ENCODE measurements at regions not wholly inside any gene's neighbourhood (a gene's known extent, or its start where the extent isn't known, plus 50 kb on each side); places are given as distances from the start of the nearest gene placed in this dataset.

DNA sequence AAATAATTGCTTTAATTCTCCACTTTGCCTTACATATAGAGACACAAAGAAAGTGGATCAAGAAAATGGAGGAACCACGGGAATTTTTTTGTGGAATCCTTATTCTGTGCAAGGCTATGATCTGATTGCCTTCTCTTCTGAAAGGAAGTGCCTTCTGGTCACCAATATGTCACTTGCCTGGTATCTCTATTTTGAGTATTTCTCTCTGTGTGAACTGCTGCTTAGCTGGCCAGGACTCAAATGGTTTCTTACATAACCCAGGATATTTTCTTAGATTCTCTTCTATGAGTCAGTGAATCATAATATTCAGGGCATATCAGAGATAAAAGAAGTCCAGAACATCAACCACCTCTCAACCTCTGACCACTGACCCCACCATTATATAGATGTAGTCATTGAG lies 156.1 kb downstream of the DIO2 start:
- H3K27me3 ChIP-seq: no peaks in the 10 kb centered on the region
- H3K4me1 ChIP-seq: no peaks in the 10 kb centered on the region
- no peak overlapping the region for H3K27ac ChIP-seq
- DNase-seq: no peak
- no peaks in the 10 kb centered on the region for H3K36me3 ChIP-seq
- TF ChIP-seq POLR2A (IDR thresholded peaks at IDR 0.05) (no peak), CTCF (IDR thresholded peaks at IDR 0.05) (no peak)
- no peak overlapping the region for H3K4me3 ChIP-seq
- H3K9me3 ChIP-seq: no peaks in the 10 kb centered on the region
- intact Hi-C loops (cut with DNase I; ENCODE audit: low total_unique reads): no loop called here

DNA sequence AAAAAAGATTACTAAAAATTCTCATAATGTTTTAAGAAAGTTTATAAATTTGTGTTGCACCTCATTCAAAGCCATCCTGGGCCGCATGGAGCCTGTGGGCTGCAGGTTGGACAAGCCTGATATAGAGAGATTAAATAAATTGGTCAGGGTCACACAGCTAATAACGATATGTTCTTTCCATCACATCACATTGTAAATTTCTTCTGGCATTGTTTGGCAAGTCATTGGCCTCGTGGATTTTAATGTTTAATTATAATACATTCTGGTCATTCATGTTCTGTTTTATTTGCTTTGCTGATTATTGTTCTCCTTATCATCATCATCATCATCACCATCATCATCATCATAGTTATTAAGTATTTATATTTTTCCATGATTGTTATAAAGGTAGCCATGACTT lies 157.3 kb downstream of the DIO2 start:
- TF ChIP-seq CTCF (IDR thresholded peaks at IDR 0.05): no peak
- TF ChIP-seq POLR2A (IDR thresholded peaks at IDR 0.05): no peak
- Histone ChIP-seq H3K9me3 (no peaks in the 10 kb centered on the region), H3K4me1 (no peaks in the 10 kb centered on the region), H3K36me3 (no peaks in the 10 kb centered on the region), H3K4me3 (no peak overlapping the region), H3K27ac (no peak overlapping the region), H3K27me3 (no peaks in the 10 kb centered on the region)
- intact Hi-C loops (cut with DNase I; ENCODE audit: low total_unique reads): no loop called here
- no peak for DNase-seq

GRCh38 chr14:80049055-80049454 lies 162.2 kb downstream of the DIO2 start:
- TF ChIP-seq POLR2A (IDR thresholded peaks at IDR 0.05) (no peak), CTCF (IDR thresholded peaks at IDR 0.05) (no peak)
- no peaks in the 10 kb centered on the region for H3K9me3 ChIP-seq
- no peak overlapping the region for H3K4me3 ChIP-seq
- DNase-seq: no peak
- no peaks in the 10 kb centered on the region for H3K4me1 ChIP-seq
- intact Hi-C loops (cut with DNase I; ENCODE audit: low total_unique reads): no loop called here
- H3K36me3 ChIP-seq: no peaks in the 10 kb centered on the region
- H3K27me3 ChIP-seq: no peaks in the 10 kb centered on the region
- no peak overlapping the region for H3K27ac ChIP-seq

- Histone ChIP-seq H3K36me3 (no peaks in the 10 kb centered on the region), H3K9me3 (no peaks in the 10 kb centered on the region), H3K27me3 (no peaks in the 10 kb centered on the region), H3K4me1 (no peaks in the 10 kb centered on the region), H3K4me3 (no peak overlapping the region), H3K27ac (no peak overlapping the region)
- TF ChIP-seq POLR2A (IDR thresholded peaks at IDR 0.05) (no peak), CTCF (IDR thresholded peaks at IDR 0.05) (no peak)
- intact Hi-C loops (cut with DNase I; ENCODE audit: low total_unique reads): no loop called here
- DNase-seq: no peak
These were observed 163.5 kb downstream of the DIO2 start for GRCh38 chr14:80047761-80048160.

GRCh38 chr14:80037349-80037748 lies 174.0 kb downstream of the DIO2 start:
- H3K27me3 ChIP-seq: no peaks in the 10 kb centered on the region
- intact Hi-C loops (cut with DNase I; ENCODE audit: low total_unique reads): no loop called here
- TF ChIP-seq POLR2A (IDR thresholded peaks at IDR 0.05): no peak
- TF ChIP-seq CTCF (IDR thresholded peaks at IDR 0.05): no peak

More at GRCh38 chr14:80037349-80037748, 174.0 kb downstream of the DIO2 start:
- Histone ChIP-seq H3K27ac (no peak overlapping the region), H3K4me1 (no peaks in the 10 kb centered on the region), H3K9me3 (no peaks in the 10 kb centered on the region), H3K4me3 (no peak overlapping the region), H3K36me3 (no peaks in the 10 kb centered on the region)
- DNase-seq: no peak

Measured in uterus (tissue), 3 donors.